ENCODE measurements at regions not wholly inside any gene's neighbourhood (a gene's known extent, or its start where the extent isn't known, plus 50 kb on each side); places are given as distances from the start of the nearest gene placed in this dataset.

DNA sequence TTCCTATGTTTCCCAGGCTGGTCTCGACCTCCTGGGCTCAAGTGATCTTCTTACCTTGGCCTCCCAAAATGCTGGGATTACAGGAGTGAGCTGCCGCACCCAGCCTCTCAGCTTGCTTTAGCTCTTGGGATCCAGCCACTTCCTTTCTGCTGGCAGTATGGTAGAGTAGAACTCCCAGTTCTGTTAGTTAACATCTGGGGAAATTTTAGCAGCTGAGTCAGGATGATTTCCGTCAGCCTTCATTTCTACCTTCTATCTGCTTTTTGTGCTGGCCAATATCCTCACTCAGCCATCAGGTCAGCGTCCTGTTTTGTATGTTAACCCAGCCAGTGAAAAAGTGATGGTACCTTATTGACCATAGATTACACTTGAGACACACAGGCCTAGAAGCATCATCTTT lies 59.3 kb upstream of the GPC4 start:
- TF ChIP-seq, protein P1, sequence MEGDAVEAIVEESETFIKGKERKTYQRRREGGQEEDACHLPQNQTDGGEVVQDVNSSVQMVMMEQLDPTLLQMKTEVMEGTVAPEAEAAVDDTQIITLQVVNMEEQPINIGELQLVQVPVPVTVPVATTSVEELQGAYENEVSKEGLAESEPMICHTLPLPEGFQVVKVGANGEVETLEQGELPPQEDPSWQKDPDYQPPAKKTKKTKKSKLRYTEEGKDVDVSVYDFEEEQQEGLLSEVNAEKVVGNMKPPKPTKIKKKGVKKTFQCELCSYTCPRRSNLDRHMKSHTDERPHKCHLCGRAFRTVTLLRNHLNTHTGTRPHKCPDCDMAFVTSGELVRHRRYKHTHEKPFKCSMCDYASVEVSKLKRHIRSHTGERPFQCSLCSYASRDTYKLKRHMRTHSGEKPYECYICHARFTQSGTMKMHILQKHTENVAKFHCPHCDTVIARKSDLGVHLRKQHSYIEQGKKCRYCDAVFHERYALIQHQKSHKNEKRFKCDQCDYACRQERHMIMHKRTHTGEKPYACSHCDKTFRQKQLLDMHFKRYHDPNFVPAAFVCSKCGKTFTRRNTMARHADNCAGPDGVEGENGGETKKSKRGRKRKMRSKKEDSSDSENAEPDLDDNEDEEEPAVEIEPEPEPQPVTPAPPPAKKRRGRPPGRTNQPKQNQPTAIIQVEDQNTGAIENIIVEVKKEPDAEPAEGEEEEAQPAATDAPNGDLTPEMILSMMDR (IDR thresholded peaks at IDR 0.05 in 2 of 3, conservative IDR thresholded peaks at IDR 0.05 in 1 of 3; ENCODE audit: borderline replicate concordance in 1 of 3, insufficient read depth in 1 of 3, low read depth in 2 of 3, low read length in 2 of 3) = no peak
- TF ChIP-seq EGR1 (IDR thresholded peaks at IDR 0.05; ENCODE audit: low read depth) = no peak
- TF ChIP-seq, protein P2, sequence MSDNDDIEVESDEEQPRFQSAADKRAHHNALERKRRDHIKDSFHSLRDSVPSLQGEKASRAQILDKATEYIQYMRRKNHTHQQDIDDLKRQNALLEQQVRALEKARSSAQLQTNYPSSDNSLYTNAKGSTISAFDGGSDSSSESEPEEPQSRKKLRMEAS (IDR thresholded peaks at IDR 0.05) = no peak
- no peak for TF ChIP-seq EZH2 (IDR thresholded peaks at IDR 0.05)
- no peak for TF ChIP-seq EZH2phosphoT487 (IDR thresholded peaks at IDR 0.05; ENCODE audit: borderline replicate concordance)
- TF ChIP-seq RAD21 (IDR thresholded peaks at IDR 0.05; ENCODE audit: low read depth) = no peak
- no peak for TF ChIP-seq POLR2AphosphoS5 (IDR thresholded peaks at IDR 0.05; ENCODE audit: low read depth, low read length)
- TF ChIP-seq, protein P3, sequence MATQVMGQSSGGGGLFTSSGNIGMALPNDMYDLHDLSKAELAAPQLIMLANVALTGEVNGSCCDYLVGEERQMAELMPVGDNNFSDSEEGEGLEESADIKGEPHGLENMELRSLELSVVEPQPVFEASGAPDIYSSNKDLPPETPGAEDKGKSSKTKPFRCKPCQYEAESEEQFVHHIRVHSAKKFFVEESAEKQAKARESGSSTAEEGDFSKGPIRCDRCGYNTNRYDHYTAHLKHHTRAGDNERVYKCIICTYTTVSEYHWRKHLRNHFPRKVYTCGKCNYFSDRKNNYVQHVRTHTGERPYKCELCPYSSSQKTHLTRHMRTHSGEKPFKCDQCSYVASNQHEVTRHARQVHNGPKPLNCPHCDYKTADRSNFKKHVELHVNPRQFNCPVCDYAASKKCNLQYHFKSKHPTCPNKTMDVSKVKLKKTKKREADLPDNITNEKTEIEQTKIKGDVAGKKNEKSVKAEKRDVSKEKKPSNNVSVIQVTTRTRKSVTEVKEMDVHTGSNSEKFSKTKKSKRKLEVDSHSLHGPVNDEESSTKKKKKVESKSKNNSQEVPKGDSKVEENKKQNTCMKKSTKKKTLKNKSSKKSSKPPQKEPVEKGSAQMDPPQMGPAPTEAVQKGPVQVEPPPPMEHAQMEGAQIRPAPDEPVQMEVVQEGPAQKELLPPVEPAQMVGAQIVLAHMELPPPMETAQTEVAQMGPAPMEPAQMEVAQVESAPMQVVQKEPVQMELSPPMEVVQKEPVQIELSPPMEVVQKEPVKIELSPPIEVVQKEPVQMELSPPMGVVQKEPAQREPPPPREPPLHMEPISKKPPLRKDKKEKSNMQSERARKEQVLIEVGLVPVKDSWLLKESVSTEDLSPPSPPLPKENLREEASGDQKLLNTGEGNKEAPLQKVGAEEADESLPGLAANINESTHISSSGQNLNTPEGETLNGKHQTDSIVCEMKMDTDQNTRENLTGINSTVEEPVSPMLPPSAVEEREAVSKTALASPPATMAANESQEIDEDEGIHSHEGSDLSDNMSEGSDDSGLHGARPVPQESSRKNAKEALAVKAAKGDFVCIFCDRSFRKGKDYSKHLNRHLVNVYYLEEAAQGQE (IDR thresholded peaks at IDR 0.05; ENCODE audit: low read depth) = no peak
- TF ChIP-seq TCF7L2 (IDR thresholded peaks at IDR 0.05; ENCODE audit: borderline replicate concordance, extremely low read depth, insufficient read depth, insufficient read length) = no peak
- TF ChIP-seq POLR2A (IDR thresholded peaks at IDR 0.05; ENCODE audit: borderline replicate concordance, extremely low read depth, insufficient read depth, insufficient read length) = no peak
- no peak for TF ChIP-seq ELF1 (IDR thresholded peaks at IDR 0.05; ENCODE audit: borderline replicate concordance, low read depth)
- TF ChIP-seq ZFX (IDR thresholded peaks at IDR 0.05) = no peak

Data from HCT116 (cell line).